ENCODE measurements at regions not wholly inside any gene's neighbourhood (a gene's known extent, or its start where the extent isn't known, plus 50 kb on each side); places are given as distances from the start of the nearest gene placed in this dataset.

DNA sequence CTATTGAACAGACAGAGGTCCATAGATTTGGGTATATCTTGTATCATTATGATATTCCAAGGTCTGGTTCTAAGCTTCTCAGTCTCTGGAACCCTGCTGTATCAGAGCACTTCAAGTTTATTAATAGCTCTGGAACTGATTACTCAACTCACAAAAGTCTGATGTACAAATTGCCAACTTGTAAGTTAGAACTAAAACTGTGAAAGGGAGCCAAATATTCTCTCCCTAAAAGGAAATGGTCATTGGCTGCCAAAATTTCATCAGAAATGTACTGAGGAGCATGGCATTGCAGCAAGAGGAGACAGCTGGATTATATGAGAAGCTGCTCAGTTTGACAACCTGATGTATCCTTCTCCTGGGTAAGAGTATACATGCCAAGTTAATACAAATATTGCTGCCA lies 828.8 kb upstream of the SEL1L start:
- no peak for DNase-seq (ENCODE audit: low read depth in 2 of 2)

DNA sequence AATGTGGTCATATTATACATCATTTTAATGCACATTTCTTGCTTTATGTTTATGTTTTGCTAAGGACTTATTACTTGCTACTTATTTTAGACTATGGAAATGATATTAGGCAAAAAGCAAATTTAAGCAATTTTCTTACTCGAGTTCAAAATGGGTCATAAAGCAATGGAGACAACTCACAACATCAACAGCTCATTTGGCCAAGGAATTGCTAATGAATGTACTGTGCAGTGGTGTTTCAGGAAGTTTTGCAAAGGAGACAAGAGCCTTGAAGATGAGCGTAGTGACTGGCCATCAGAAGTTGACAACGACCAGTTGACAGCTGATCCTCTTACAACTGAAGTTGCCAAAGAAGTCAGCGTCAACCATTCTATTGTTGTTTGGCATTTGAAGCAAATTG lies 831.8 kb upstream of the SEL1L start:
- no peak for DNase-seq (ENCODE audit: low read depth in 2 of 2)

DNA sequence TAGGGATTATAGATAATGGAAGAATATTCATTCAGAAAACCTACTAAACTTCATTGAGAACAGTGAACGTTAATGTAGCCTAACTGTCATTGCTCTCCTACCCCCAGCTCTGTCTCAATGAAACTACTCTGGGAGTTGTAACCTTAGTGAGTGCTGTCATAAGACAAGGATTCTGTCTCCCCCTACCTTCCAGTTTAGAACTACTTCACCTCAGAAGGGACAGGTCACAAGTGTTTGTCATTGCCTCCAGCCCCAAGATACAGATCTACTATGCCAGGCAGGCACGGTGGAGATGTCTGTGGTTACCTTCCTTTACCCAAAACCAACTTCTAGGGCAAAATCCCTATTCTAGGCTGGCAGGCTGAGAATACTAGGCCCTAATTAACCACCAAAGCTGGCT lies 833.1 kb upstream of the SEL1L start:
- no peak for DNase-seq (ENCODE audit: low read depth in 2 of 2)

DNA sequence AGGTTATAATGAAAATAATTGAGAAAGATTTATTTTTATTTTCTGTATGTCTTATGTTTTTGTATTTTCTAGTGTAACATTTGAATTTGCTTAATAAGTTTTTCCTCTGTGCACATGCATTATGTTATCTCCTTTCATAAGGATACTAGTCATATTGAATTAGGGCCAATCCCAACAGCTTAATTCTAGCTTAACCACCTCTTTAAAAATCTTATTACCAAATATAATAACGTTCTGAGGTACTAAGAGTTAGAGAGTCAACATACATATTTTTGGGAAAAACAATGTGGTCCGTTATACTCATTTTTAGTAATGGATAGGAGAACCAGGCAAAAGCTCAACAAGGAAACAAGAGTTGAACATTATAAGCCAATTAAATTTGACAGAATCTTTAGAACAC lies 845.6 kb upstream of the SEL1L start:
- DNase-seq (ENCODE audit: low read depth in 2 of 2), result no peak

DNA sequence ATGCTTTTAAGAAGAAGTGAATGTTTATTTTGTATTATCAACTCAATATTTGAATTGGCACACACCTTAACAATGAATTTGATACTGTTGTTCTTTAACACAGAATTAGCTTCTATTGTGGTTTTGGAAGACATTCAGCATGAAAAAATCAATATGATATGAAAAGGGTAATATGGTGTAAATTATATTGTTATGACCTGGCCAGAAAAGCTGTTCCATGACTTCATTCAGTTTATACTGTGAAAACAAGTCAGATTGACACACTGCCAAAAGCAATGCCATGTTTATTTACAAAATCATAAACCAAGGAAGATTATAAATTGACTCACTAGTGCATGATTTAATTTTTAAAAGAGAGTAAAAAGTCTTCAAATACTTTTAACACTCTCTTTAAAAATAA lies 851.4 kb upstream of the SEL1L start:
- no peak for DNase-seq (ENCODE audit: low read depth in 2 of 2)

DNA sequence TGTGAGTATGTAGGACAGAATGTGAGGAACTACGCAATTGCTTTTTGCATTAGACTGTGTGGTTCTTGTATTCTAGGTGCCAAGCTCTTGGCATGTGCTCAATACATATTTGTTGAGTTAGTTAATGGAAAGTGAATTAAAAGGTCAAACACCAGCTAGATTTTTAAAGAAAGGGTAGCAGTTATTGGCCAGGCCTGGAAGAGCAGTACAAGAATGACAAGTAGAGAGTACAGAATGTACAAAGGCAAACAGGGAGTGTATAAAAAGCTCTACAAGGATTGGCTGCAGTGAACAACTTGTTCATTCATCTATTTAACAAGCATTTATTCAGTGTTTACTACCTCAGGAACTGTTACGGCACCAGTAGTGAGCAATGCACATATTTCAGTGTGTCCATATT lies 854.0 kb upstream of the SEL1L start:
- DNase-seq (ENCODE audit: low read depth in 2 of 2), result no peak

DNA sequence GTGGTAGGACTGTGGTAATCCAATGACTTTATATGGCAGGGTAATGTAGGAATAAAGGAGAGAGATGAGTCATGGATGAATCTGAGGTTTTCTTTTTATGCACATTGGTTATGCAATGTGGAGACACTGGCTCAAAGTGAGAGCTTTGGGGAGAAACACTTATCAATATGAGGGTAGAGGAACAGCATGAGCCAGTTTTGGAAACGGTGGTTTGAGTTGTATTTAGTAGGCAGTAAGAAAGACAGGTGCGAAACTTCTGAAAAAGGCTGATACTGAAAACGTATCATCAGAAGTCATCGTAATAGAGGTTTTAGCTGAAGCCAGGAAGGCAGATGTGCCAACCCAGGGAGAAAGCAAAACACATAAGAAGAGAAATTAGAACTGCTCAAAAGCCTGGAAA lies 854.8 kb upstream of the SEL1L start:
- no peak for DNase-seq (ENCODE audit: low read depth in 2 of 2)

DNA sequence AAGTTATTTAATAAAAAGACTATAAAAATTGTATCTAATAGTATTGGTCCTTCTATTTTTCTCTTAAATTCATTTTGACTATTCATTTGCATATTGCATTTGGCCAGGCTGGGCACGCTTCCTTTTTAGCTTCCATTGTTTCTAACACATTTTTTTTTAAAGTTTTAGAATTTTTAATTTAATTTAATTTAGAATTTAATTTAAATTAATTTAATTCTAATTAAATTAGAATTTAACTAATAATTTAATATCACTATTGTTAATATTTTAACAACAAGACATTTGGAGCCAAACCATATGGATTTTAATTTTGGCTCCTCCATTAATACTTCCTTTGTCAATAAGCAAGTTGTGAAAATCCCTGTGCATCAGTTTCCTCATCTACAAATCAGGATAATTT lies 856.9 kb upstream of the SEL1L start:
- DNase-seq (ENCODE audit: low read depth in 2 of 2), result no peak

DNA sequence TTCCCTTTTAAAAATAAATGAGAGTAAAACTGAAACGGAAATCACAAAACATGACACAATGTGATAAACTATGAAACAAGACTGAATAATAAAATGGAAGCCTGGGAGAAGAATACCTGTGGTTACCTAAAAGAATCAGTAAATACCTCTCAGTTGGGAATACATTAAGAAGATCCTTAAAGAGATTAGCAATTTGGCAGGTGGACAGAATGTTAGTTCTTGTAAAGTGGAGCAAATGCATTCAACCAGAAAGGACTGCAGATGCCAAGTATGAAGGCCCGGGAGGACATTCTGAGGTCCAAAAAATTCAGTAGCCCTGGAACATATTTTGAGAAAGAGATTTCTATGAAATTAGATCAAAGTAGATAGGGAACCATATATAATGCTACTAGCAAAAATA lies 861.3 kb upstream of the SEL1L start:
- no peak for DNase-seq (ENCODE audit: low read depth in 2 of 2)

DNA sequence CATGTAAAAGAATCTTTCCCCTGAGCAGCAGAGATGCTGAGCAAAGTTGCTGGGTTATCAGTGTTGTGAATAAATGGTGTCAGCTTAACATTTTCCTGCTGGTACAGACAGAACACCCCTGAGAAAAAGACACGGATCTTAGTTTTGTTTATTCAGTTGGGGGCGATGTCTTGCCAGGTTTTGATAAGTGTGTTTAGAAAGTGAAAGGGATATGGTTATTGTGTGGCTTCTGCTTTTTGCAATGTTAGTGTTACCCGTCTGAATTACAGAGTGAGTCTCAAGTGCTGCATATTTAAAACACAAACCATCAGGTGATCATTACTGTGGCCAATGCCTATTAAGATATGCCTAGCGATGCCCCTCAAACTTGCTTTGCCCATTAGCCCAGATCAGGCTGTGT lies 864.6 kb upstream of the SEL1L start:
- no peak for DNase-seq (ENCODE audit: low read depth in 2 of 2)

DNA sequence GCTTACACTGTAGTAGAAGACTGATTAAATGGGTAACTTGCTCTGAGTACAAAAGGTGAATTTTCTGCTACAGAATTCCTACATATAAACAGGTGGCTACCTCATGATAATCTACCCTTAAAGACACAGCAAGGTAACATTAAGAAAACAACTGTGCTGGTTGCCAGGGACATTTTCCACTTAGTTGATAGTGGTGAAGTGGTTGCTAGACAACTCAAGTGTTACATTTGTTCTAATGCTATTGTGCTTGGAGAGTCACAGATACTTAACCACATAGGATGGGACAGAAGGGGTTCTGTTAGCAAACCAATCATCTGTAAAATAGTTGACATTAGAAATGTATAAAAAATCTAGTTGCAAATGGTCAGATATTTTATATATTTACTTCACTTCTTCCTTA lies 870.3 kb upstream of the SEL1L start:
- no peak for DNase-seq (ENCODE audit: low read depth in 2 of 2)

DNA sequence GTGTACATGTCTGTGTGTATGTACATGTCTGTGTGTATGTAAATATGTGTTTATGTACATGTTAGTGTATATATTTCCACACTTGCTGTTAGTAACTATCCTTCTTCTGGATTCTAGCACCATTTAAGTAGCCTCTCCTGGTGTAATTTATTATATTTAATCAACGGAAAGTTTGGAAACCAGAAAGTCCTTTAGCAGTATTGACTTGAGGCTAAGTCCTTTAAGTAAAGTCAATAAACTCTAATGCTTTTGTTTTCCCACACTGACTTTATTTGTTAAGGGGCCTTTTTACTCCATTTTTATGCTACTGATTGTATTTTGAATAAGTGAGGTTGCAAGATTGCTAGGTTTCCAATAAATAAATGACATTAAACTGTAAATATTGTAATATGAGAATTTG lies 876.4 kb upstream of the SEL1L start:
- DNase-seq (ENCODE audit: low read depth in 2 of 2), result no peak

DNA sequence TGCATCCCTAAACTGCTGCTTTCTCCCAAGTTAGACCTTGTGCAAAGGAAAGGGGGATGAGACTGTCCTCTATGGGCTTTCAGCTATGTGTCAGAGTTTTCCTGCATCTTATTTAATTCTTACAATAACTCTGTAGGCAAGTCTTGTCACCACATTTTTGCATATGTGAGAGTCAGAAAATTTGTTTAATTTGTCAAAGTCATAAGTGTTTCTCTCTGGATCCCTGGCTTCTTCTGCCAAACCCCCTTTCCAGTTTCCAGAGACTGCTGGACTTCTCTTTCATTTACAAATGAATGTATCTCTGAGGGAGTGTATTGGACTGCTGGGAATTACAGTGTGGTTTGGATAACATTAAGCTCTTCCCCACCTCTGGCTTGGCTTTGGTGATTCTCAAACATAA lies 877.6 kb upstream of the SEL1L start:
- no peak for DNase-seq (ENCODE audit: low read depth in 2 of 2)

DNA sequence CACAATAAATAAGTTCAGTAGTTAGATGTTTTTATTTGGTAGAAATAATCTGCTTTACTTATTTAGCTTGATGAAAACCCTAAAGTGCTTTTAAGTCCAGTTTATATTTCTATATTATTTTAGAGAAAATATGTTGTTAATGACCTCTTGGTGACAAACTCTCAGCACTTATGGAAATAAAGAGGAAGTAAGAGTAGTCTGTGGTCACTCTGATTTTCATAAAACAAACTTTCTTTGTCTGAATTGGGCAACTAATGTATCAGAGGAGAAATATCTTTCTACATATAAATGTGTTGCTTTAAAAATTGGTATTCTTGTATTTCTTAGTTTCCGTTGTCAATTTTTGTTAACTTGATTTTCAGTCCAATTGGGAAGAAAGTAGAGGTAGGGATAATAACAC lies 878.9 kb upstream of the SEL1L start:
- DNase-seq (ENCODE audit: low read depth in 2 of 2), result no peak

DNA sequence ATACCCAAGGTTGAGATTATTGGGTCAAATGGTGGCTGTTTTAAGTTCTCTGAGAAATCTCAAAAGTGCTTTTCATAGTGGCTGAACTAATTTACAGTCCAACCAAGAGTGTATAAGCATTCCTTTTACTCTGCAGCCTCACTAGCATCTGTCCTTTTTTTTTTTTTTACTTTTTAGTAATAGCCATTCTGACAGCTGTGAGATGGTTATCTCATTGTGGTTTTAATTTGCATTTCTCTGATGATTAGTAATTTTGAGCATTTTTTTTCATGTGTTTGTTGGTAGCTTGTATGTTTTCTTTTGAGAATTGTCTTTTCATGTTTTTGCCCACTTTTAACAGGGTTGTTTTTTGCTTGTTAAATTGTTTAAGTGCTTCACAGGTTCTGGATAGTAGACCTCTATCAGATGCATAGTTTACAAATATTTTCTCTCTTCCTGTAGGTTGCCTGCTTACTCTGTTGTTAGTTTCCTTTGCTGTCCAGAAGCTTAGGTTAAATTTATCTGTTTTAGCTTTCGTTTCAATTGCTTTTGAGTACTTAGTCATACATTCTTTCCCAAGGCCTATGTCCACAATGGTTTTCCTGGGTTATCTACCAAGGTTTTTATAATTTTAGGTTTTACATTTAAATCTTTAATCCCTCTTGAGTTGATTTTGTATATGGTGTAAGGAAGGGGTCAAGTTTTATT lies 881.3 kb upstream of the SEL1L start:
- no peak for DNase-seq (ENCODE audit: low read depth in 2 of 2)

DNA sequence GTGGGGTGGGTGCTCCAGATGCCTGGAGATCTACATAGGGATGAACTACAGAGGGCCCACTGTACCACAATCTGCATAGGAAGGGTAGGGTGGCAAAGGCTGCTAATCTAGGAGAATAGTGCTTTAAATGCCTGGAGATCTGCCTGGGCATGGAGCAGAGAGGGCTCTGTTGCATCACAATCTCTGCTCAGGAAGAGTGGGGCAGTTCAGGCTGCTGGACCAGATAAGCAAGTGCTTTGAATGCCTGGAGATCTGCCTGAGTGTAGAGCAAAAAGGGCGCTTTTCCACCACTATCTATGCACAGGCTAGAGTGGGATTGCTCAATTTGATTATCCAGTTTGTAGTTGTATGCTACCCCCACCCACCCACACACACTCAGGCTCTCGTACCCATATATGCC lies 886.3 kb upstream of the SEL1L start:
- no peak for DNase-seq (ENCODE audit: low read depth in 2 of 2)

DNA sequence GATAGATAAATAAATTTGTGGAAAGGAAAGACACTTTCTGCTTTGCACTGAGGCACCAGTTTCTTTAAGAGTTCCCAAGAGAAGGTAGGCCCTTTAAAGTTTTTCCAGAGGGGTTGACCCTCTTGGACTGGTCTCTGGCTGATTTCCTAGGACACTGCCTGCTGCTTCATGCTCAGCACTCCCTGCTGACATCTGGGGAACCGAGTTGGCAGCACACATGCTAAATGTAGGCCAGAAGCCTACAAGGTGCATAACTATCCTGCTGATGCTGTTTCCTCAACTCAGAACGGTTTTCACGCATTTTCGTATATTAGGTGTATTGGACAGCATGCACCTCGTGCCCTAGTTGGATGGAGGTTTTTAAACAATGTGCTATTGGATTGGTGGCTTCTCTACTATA lies 887.2 kb upstream of the SEL1L start:
- no peak for DNase-seq (ENCODE audit: low read depth in 2 of 2)

DNA sequence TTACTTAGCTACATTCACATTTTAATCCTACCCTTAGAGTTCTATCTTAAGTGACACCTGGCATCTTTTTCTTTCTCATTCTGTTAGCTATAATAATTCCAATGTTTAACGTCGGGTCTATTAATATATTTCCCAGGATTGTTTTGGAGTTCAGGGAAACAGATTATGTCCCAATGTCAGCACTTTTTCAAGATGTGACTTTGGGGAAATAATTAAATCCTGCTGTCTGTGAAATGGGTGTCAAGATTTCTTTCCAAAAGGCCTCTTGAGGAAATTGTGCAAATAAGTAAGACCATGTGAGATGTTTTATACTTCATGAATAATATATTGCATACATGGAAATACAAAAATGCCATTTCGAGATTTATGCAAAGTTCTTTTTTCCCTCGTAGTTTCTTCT lies 887.6 kb upstream of the SEL1L start:
- no peak for DNase-seq (ENCODE audit: low read depth in 2 of 2)

DNA sequence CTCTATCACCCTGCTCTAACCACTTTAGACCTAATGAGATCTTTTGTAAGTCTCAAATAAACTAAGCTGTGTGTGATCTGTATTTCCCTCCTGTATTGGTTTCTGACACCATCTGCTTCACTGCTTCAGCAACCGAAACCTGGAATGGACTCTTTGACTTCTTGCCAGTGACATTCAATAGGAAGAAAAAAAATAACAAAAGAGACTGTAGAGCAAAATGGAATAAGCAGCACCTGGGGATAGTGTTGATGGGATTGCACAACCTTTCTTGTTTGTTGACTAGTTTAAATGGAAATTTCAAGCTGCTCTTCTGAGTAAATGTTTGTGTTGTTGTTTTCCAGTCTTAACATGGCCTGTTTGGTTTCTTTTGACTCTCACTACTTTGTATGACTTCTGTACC lies 888.6 kb upstream of the SEL1L start:
- DNase-seq (ENCODE audit: low read depth in 2 of 2), result no peak

DNA sequence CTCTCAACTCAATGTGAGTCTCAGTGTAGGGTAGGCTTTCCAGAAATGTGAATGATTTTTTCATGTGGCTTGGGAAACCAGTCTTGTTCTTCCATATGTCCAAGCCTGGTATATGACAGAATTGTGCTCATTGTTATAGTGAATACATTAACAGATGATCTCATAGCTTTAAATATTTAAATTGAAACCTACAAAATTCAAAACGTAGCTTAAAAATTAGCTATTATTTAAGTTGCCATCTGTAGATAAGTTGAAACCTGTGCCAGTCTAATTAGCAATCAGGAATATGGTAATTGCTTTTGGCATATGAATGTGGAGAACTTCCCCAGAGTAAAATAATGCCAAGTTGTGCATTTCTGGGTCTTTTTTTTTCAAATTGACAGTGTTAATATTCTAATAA lies 891.6 kb upstream of the SEL1L start:
- DNase-seq (ENCODE audit: low read depth in 2 of 2), result no peak

DNA sequence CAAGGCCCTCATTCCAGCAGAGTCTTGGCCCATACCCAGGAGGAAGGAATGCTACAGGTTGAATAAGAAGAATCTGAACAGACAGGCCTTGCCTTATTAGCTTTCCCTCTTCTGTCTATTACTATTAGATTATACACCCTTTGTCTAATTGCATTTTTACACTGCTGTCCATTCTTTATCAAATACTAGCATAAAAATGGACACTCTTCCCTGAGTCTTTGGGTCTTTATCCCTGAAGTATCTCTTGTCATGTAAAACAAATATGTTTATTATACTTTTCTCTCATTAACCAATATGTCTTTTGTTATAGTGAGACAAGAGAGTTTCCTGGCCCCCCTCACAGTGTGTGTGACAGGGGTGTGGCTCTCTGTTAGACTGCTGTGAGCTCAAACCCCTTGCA lies 897.4 kb upstream of the SEL1L start:
- DNase-seq (ENCODE audit: low read depth in 2 of 2), result no peak

DNA sequence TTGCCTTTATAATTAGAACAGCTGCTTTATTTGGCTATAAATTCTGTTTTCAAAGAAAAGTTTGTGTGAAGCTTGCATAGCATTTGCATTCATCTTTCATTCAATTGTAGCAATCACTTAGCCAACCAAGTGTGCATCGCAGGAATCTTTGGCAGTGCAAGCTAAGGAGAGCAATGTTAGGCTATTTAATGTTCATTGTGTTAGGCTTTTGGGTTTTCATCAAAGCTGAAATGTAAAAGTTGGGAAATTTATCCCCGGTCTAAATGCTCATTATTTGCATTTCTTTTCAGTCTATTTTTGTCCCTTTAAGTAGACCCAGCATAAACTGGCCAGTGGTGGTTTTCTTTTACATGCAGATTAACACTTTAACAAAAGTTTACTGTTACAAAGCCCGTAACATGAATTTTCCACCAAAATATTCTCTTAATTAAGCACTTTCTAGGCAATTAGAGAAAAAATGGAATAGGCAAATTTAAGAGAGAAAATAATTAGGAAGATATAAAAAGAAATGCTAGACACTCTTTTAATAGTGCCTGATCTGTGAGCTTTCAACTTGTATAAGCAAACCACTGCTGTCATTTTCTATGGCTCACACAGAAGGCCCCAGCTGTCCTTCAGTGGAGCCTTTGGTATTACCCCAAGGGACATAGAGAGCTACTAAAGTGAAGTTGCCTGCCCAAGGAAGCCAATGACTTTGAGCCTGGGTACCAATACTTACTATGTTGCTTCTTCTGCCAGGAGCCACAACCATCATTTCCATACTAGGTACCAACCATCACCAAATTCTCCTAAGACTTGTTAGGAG lies 898.9 kb upstream of the SEL1L start:
- no peak for DNase-seq (ENCODE audit: low read depth in 2 of 2)

DNA sequence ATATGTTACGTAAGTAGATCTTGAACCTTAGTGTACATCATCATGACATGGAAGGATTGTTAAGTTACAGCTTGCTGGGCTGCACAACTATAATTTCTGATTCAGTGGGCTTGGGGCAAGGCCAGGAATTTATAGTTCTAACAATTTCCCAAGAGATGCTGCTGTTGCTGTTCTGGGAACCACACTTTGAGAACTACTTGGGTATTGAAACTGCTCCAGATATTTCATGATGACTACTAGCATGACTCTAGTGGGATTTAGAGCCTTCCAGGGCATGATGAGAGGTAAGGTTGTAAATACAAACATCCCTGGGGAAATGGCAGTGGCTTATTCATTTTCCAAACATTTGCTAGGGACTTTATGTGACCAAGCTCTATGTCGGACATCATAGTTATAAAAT lies 904.8 kb upstream of the SEL1L start:
- no peak for DNase-seq (ENCODE audit: low read depth in 2 of 2)

DNA sequence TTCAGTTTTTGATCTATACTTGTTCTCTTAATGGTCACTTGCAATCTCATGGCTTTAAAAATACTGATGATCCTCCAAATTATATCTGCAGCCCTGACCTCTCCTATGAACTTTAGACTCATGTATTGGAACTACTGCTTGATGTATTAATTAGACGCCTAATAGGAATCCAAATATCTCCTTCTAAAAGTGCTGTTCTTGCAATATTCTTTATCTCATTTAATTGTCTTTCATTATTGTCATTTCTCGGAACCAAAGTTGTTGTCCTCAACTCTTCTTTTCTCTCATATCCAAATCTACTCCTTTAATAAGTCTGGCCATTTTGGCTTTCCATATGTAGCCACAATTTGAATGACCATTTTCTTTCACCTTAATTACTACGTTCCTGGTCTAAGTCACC lies 907.6 kb upstream of the SEL1L start:
- no peak for DNase-seq (ENCODE audit: low read depth in 2 of 2)

Data from stimulated activated CD4-positive, alpha-beta T cell treated with anti-CD3 and anti-CD28 coated beads, Interleukin-12 subunit alpha, Interleukin-12 subunit beta, amount 100 ng/mL, for 24 hours (primary cell).